WTC11 (cell line): ENCODE measurements at regions not wholly inside any gene's neighbourhood (a gene's known extent, or its start where the extent isn't known, plus 50 kb on each side); places are given as distances from the start of the nearest gene placed in this dataset.

ENCODE experiments used
- ATAC-seq: fragments of 200-7000 bp; cut with Tn5 transposase; 2 replicates; pipeline ENCODE4 v1.10.0; 2021; ENCODE audit warnings: mild to moderate bottlenecking, moderate library complexity
- CTCF ChIA-PET: fragments of 300-600 bp; sonication (Branson Sonifier 250); formaldehyde crosslinking; loops from one replicate; lab custom pipeline; 2021; ENCODE audit warnings: antibody characterized with exemption; lab: Charles Lee
- POLR2A ChIA-PET: fragments of 350-600 bp; sonication (Branson Sonifier 250); formaldehyde crosslinking; loops from one replicate; lab custom pipeline; 2021; ENCODE audit warnings: antibody characterized with exemption; lab: Charles Lee
- DNase-seq: peaks from one replicate; pipeline ENCODE4 v3.0.0; 2021; ENCODE audit warnings: low spot score
- H3K27ac Mint-ChIP-seq: 2 replicates; pipeline ENCODE4 v1.8.0; 2021; ENCODE audit warnings: mixed read lengths
- H3K27me3 Mint-ChIP-seq: 2 replicates; pipeline ENCODE4 v1.8.0; 2021; ENCODE audit warnings: low read depth, mild to moderate bottlenecking, moderate library complexity, mixed read lengths
- H3K36me3 Mint-ChIP-seq: 2 replicates; pipeline ENCODE4 v1.8.0; 2021; ENCODE audit warnings: mixed read lengths
- H3K4me1 Mint-ChIP-seq: 2 replicates; pipeline ENCODE4 v1.8.0; 2022; ENCODE audit warnings: mixed read lengths
- H3K4me3 Mint-ChIP-seq: 2 replicates; pipeline ENCODE4 v1.8.0; 2021; ENCODE audit warnings: mild to moderate bottlenecking, moderate library complexity, mixed read lengths
- H3K9me3 Mint-ChIP-seq: 2 replicates; pipeline ENCODE4 v1.8.0; 2021; ENCODE audit warnings: mixed read lengths
- ARID4B ChIP-seq: sonication (generic); formaldehyde crosslinking; IDR thresholded peaks from 2 replicates; pipeline ENCODE4 v1.8.0; 2023; ENCODE audit warnings: missing genetic modification reagents, mild to moderate bottlenecking, borderline replicate concordance
- CDX4 ChIP-seq: fragments of 250-450 bp; sonication (Bioruptor Pico); IDR thresholded peaks from 2 replicates; pipeline ENCODE4 v1.9.0; 2021; ENCODE audit warnings: moderate library complexity, mild to moderate bottlenecking, inconsistent platforms, borderline replicate concordance
- E2F5 ChIP-seq: sonication (generic); formaldehyde crosslinking; IDR thresholded peaks from 2 replicates; pipeline ENCODE4 v1.8.1; 2022; ENCODE audit warnings: mild to moderate bottlenecking, moderate library complexity, missing genetic modification reagents
- ELF4 ChIP-seq: sonication (generic); formaldehyde crosslinking; IDR thresholded peaks from 2 replicates; pipeline ENCODE4 v1.8.1; 2022; ENCODE audit warnings: low read depth, mild to moderate bottlenecking, moderate library complexity, missing genetic modification reagents
- ESRRA ChIP-seq: sonication (generic); formaldehyde crosslinking; IDR thresholded peaks from 2 replicates; pipeline ENCODE4 v1.8.1; 2022; ENCODE audit warnings: mild to moderate bottlenecking, missing genetic modification reagents, borderline replicate concordance
- FOXP4 ChIP-seq: sonication (generic); formaldehyde crosslinking; IDR thresholded peaks from 2 replicates; pipeline ENCODE4 v1.8.0; 2022; ENCODE audit warnings: mild to moderate bottlenecking, missing genetic modification reagents
- GRHL2 ChIP-seq: fragments of 250-450 bp; sonication (Bioruptor Pico); IDR thresholded peaks from 2 replicates; pipeline ENCODE4 v1.8.0; 2022; ENCODE audit warnings: mild to moderate bottlenecking, moderate library complexity; ENCODE audit not compliant: insufficient replicate concordance, severe bottlenecking
- HMGA2 ChIP-seq: fragments of 250-450 bp; sonication (Bioruptor Pico); IDR thresholded peaks from 2 replicates; pipeline ENCODE4 v1.4.0; 2021; ENCODE audit warnings: mild to moderate bottlenecking, moderate library complexity
- JAZF1 ChIP-seq: fragments of 250-450 bp; sonication (Bioruptor Pico); IDR thresholded peaks from 2 replicates; pipeline ENCODE4 v1.9.0; 2021; ENCODE audit warnings: moderate library complexity, mild to moderate bottlenecking, inconsistent platforms
- KAT7 ChIP-seq: sonication (generic); formaldehyde crosslinking; IDR thresholded peaks from 2 replicates; pipeline ENCODE4 v1.8.1; 2023; ENCODE audit warnings: missing genetic modification reagents, mild to moderate bottlenecking, borderline replicate concordance
- NFE2L1 ChIP-seq: sonication (generic); formaldehyde crosslinking; IDR thresholded peaks from 2 replicates; pipeline ENCODE4 v1.8.1; 2023; ENCODE audit warnings: missing genetic modification reagents
- OVOL2 ChIP-seq: fragments of 250-450 bp; sonication (Bioruptor Pico); IDR thresholded peaks from 2 replicates; pipeline ENCODE4 v1.9.0; 2021; ENCODE audit warnings: mild to moderate bottlenecking, borderline replicate concordance
- RELA ChIP-seq: sonication (generic); formaldehyde crosslinking; IDR thresholded peaks from 2 replicates; pipeline ENCODE4 v1.8.1; 2022; ENCODE audit warnings: missing genetic modification reagents, mild to moderate bottlenecking, borderline replicate concordance
- TEAD1 ChIP-seq: sonication (generic); formaldehyde crosslinking; IDR thresholded peaks from 2 replicates; pipeline ENCODE4 v1.8.0; 2022; ENCODE audit warnings: mild to moderate bottlenecking, missing genetic modification reagents
- ZBTB43 ChIP-seq: sonication (generic); formaldehyde crosslinking; IDR thresholded peaks from 2 replicates; pipeline ENCODE4 v1.8.1; 2023; ENCODE audit warnings: mild to moderate bottlenecking, missing genetic modification reagents
- ZMAT4 ChIP-seq: fragments of 250-450 bp; sonication (Bioruptor Pico); IDR thresholded peaks from 2 replicates; pipeline ENCODE4 v1.9.0; 2021; ENCODE audit warnings: mild to moderate bottlenecking
- ZNF317 ChIP-seq: sonication (generic); formaldehyde crosslinking; IDR thresholded peaks from 2 replicates; pipeline ENCODE4 v1.8.1; 2023; ENCODE audit warnings: low read depth, mild to moderate bottlenecking, moderate library complexity, missing genetic modification reagents, borderline replicate concordance
- ZNF396 ChIP-seq: fragments of 250-450 bp; sonication (Bioruptor Pico); IDR thresholded peaks from 2 replicates; pipeline ENCODE4 v1.8.0; 2021; ENCODE audit warnings: mild to moderate bottlenecking, moderate library complexity, borderline replicate concordance
- TF ChIP-seq, protein P1 (sequence below): sonication (generic); formaldehyde crosslinking; IDR thresholded peaks from 2 replicates; pipeline ENCODE4 v1.8.1; 2023; ENCODE audit warnings: mild to moderate bottlenecking, missing genetic modification reagents, moderate library complexity
- TF ChIP-seq, protein P2 (sequence below): sonication (generic); formaldehyde crosslinking; conservative IDR thresholded peaks from 2 replicates; pipeline ENCODE4 v1.8.1; 2022; ENCODE audit warnings: mild to moderate bottlenecking, missing genetic modification reagents

- TF ChIP-seq FOXP4 (CRISPR knock-in tag), result no peak
- TF ChIP-seq HMGA2, result no peak
- no peak for TF ChIP-seq CDX4 (CRISPR knock-in tag)
- TF ChIP-seq ZBTB43 (CRISPR knock-in tag), result no peak
- TF ChIP-seq TEAD1 (CRISPR knock-in tag), result no peak
- TF ChIP-seq OVOL2 (CRISPR knock-in tag), result no peak
- TF ChIP-seq, all 79 proteins: peak for 0
Measured at GRCh38 chr11:29641201-29641600, 375.6 kb downstream of the KCNA4 start (continued).

GRCh38 chr11:29634744-29635143 is 382.1 kb downstream of the KCNA4 start:
- Mint-ChIP-seq H3K4me3 (no peak overlapping the region), H3K4me1 (peaks cover 3% of the 10 kb centered on the region; the same call in 1 of the 2 replicates), H3K27me3 (no peaks in the 10 kb centered on the region; the same call in 1 of the 2 replicates)
- TF ChIP-seq FOXP4 (CRISPR knock-in tag) (no peak), ARID4B (CRISPR knock-in tag) (no peak), ESRRA (CRISPR knock-in tag) (no peak), GRHL2 (CRISPR knock-in tag) (no peak), HMGA2 (no peak), ZMAT4 (CRISPR knock-in tag) (no peak), KAT7 (no peak), NFE2L1 (no peak), ZNF396 (CRISPR knock-in tag) (no peak), ELF4 (CRISPR knock-in tag) (no peak), RELA (CRISPR knock-in tag) (no peak), ZNF317 (no peak), JAZF1 (CRISPR knock-in tag) (no peak), E2F5 (CRISPR knock-in tag) (no peak)
- TF ChIP-seq, protein P1, sequence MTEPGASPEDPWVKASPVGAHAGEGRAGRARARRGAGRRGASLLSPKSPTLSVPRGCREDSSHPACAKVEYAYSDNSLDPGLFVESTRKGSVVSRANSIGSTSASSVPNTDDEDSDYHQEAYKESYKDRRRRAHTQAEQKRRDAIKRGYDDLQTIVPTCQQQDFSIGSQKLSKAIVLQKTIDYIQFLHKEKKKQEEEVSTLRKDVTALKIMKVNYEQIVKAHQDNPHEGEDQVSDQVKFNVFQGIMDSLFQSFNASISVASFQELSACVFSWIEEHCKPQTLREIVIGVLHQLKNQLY (CRISPR knock-in tag), result no peak
- TF ChIP-seq, protein P2, sequence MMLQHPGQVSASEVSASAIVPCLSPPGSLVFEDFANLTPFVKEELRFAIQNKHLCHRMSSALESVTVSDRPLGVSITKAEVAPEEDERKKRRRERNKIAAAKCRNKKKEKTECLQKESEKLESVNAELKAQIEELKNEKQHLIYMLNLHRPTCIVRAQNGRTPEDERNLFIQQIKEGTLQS, result no peak
- TF ChIP-seq, all 79 proteins: peak for 0
- ATAC-seq (peak; percentile 72), DNase-seq (no peak)
- ChIA-PET CTCF (interaction anchor here (0.7 to 1.8 kb wide), 5 partner anchors 10 to 412 kb away, joined by 3 to 5 read pairs (median 4); no protein-coding TSS in a partner anchor), POLR2A (no interaction called here)
- H3K36me3 Mint-ChIP-seq, result no peaks in the 10 kb centered on the region
- H3K9me3 Mint-ChIP-seq, result no peaks in the 10 kb centered on the region
- no peak overlapping the region for H3K27ac Mint-ChIP-seq
